HG03575 (cell line): ENCODE measurements at regions not wholly inside any gene's neighbourhood (a gene's known extent, or its start where the extent isn't known, plus 50 kb on each side); places are given as distances from the start of the nearest gene placed in this dataset.

ENCODE experiments used
- ATAC-seq: cut with Tn5 transposase; IDR thresholded peaks from one replicate; pipeline ENCODE4 v1.9.1; 2021; ENCODE audit not compliant: unreplicated experiment, insufficient number of reproducible peaks, low FRiP score; ENCODE audit errors: extremely low read depth

DNA sequence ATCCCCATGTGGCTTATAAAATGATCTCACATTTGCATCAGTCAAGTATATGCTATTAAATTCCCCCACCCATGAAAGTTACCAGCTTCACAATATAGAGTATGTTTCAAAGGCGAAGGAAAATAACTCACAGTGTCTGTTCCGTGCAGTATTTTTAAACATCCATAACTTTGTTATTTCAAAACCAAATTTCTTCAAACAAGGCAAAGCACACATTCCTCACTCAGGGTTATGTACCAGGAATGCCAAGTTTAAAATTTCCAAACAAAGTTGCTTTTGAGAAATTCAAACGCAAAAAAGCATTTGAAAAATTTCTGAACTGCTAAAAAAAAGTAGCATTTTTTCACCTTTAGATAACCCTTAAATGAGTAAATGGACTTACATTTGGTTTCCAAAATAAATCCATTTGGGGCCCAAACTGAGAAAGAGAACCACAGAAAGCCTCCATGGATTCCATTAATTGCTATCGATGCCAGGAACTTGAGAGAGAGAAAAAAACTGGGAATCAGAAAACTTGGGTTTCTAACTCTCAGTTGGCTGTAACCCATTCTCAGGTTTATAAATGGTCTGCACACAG, 149.5 kb downstream of the SLC30A10 start:
- no peak for ATAC-seq

DNA sequence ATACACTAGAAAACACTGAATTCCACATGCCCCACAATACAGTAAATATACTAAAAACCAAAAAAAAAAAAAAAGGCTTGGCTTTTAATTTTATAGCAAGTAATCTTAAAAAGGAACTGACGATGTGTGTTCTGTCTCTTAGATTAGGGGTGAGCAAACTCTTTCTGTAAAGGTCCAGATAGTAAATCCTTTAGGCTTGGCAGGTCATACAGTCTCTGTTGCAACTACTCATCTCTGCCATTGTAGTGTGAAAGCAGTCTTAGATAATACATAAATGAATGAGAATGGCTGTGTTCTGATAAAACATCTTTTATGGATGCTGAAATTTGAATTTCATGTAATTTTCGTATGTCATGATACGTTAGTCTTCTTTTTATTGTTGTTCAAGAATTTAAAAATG, 150.2 kb downstream of the SLC30A10 start:
- no peak for ATAC-seq

- no peak for ATAC-seq
Observed at GRCh38 chr1:219774386-219774785, 154.0 kb downstream of the SLC30A10 start.

- ATAC-seq, result peak; percentile 100
Observed at GRCh38 chr1:219773775-219774174, 154.6 kb downstream of the SLC30A10 start.

DNA sequence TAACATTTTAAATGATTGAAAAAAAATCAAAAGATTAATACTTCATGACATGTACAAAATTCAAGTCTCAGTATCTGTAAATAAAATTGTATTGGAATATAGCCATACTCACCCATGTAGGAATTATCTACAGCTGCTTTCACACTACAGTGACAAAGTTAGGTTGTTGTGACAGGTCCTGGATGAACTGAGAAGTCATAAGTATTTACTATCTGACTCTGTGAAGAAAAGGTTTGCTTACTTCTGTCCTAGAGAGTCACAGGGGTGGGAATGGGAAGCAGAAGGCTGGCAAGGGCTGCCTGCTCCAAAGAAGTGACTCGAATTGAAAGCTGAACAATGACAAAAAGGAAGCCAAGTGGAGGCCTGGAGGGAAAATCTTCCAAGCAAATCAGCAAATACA, 155.2 kb downstream of the SLC30A10 start:
- no peak for ATAC-seq

- ATAC-seq, result no peak
Observed at GRCh38 chr1:219772265-219773036, 155.9 kb downstream of the SLC30A10 start.

DNA sequence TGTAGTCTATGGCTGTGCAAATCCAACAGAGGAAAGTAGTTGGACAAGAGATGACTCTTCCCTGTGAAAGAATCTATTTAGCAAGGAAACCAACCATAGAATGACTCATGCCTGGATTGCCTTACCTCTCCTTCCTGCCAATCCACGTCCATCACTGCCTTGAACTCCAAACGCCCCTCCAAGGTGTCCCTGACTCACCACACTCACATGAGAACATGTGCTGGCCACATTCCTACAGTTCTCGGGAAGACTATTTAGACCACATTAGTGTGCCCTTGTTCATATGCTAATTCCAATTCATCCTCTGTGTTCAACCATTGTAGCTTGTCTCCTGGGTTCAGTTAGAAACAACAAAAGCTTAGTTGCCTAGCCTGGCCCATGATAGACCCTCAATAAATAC, 157.3 kb downstream of the SLC30A10 start:
- ATAC-seq, result no peak

- ATAC-seq, result no peak
Observed at GRCh38 chr1:219763321-219763720, 150.4 kb upstream of the ZC3H11B start.

GRCh38 chr1:219761208-219761860, 148.4 kb upstream of the ZC3H11B start:
- no peak for ATAC-seq

- no peak for ATAC-seq
Observed at GRCh38 chr1:219759095-219759494, 146.2 kb upstream of the ZC3H11B start.

DNA sequence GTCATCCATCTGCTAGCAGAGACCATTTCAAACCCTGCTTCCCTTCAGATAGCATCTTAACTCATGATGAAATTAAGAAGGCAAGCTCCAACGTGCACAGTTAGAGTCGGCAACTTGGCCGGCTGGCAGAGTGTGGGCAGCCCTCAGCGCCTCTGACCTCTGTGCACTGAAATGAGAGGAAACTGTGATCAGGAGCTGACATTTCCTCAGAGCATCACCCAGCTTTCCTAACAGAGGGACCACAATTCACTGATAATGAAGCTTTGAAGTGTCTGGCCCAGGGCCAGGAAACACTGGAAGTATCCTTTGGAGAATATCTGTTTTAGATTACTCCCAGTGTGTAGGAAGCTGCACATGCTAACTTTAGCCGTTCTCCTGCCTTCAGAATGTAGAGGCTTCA, 145.0 kb upstream of the ZC3H11B start:
- no peak for ATAC-seq

DNA sequence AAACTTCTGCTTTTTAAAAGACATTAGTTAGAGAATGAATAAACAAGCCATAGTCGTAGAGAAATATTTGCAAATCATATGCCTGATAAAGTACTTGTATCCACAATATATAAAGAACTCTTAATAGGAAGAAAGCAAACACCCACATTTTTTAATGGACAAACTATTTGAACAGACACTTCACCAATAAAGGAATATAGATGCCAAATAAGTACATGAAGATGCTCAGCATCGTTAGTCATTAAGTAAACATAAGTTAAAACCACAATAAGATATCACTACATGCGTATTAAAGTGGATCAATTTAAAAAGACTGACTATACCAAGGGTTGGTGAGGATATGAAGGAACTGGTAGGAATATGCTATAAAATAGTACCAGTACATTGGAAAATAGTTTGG, 142.3 kb upstream of the ZC3H11B start:
- ATAC-seq, result no peak

- no peak for ATAC-seq
Observed at GRCh38 chr1:219754767-219755166, 141.9 kb upstream of the ZC3H11B start.

DNA sequence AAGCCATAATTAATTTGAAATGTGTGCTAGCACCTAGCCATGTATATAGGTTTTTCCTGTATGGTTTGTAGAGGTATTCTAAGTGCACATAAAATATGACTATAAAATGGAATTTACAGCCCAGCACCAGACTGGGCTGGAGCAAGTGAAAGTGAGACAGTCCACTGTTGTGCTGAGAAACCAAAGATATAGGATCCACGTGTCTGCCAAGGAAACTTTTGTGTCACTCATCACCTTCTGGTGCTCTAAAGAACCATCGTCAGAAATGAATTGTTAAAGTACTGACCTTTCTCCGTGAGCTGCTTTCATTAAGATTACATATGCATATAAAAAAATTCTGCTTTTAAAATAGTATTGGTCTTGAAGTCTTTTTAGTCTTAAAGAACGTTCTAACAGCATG, 141.0 kb upstream of the ZC3H11B start:
- ATAC-seq, result no peak

- ATAC-seq, result no peak
Observed at GRCh38 chr1:219752645-219753044, 139.7 kb upstream of the ZC3H11B start.

DNA sequence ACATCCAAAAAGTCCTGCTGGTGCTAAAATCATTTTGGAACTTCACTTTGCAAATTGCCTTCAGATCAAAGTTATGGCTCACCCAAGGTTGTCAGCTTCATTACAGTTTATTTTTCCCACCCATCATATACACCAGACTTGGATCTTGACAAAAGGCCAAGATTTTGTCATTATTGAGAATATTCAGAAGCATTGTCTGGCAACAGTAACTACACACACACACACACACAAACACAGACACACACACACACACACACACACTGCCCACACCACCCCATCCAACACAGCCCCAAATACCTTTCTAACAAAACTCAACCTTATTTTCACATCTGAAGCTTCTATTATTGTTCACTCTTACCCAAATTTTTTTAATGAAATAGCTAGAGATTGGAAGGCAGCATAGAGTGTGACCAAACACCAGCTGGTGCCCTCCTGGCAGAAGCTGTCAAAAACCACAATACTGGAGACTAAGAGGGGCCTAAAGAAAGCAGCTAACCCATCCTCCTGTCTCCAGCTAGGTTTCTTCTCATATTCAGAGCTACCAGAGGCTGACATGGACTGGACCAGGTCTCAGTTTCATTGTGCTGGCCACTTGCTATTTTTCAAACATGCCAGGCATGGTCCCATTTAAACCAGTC, 139.1 kb upstream of the ZC3H11B start:
- no peak for ATAC-seq

- no peak for ATAC-seq
Observed at GRCh38 chr1:219749370-219749769, 136.5 kb upstream of the ZC3H11B start.

GRCh38 chr1:219746141-219746540, 133.2 kb upstream of the ZC3H11B start:
- ATAC-seq, result no peak

GRCh38 chr1:219744652-219745469, 132.0 kb upstream of the ZC3H11B start:
- no peak for ATAC-seq
